Vagina (tissue), 2 donors: ENCODE measurements at regions not wholly inside any gene's neighbourhood (a gene's known extent, or its start where the extent isn't known, plus 50 kb on each side); places are given as distances from the start of the nearest gene placed in this dataset.

Source experiments
- CTCF ChIP-seq, 3 experiments: fragments of 450-650 bp in 2 of 3; fragments of 200-600 bp in 1 of 3; sonication (generic) in 1 of 3; IDR thresholded peaks; one replicate each; pipeline ENCODE4 v1.5.1; 2017 to 2019; ENCODE audit warnings: antibody characterized with exemption in 3 of 3, mild to moderate bottlenecking in 2 of 3, moderate library complexity in 2 of 3
- POLR2A ChIP-seq, 2 donors: fragments of 450-650 bp; IDR thresholded peaks; one replicate each; pipeline ENCODE4 v1.6.1; 2017; ENCODE audit warnings: antibody characterized with exemption in 2 of 2, mild to moderate bottlenecking in 2 of 2, moderate library complexity in 2 of 2

- no peak for TF ChIP-seq CTCF (IDR thresholded peaks at IDR 0.05)
- no peak for TF ChIP-seq POLR2A (IDR thresholded peaks at IDR 0.05)
Measured at GRCh38 chr7:67393903-67394302, 397.3 kb downstream of the TYW1 start.
